Stimulated activated CD4-positive, alpha-beta T cell treated with anti-CD3 and anti-CD28 coated beads, Interleukin-4, amount 100 ng/mL, for 4 hours (primary cell): ENCODE measurements at regions not wholly inside any gene's neighbourhood (a gene's known extent, or its start where the extent isn't known, plus 50 kb on each side); places are given as distances from the start of the nearest gene placed in this dataset.
"Not testable (repeated sequence)": the region's sequence is repeated elsewhere in the genome, so short reads cannot be mapped to it uniquely, and the experiment has no call there.

Experiments used
- DNase-seq, 2 experiments: peaks; one replicate each; pipeline ENCODE4 v3.0.0-alpha.2; 2020

GRCh38 chr5:8491254-8491653 is 622.3 kb downstream of the MTRR start:
- DNase-seq, result no peak

DNA sequence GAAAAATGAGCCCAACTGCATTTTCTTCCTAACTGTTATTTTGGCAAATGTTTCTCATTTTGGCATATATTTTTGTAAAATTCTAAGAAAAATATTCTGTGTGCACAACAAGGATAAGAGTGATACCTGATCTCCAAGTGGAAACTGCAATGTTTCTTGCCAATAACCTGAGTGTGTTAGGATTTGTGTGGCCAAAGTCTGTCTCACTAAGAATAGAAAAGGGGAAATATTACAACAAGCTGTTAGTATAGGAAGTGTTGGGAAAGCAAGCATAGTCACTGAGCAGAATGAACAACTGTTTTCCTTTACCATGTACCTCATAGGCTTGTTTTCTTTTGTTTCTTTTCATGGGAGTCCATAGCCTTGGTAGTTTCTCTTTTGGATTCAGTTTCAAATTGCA is 624.2 kb downstream of the MTRR start:
- no peak for DNase-seq

GRCh38 chr5:8500426-8500825 is 631.5 kb downstream of the MTRR start:
- DNase-seq, result no peak

DNA sequence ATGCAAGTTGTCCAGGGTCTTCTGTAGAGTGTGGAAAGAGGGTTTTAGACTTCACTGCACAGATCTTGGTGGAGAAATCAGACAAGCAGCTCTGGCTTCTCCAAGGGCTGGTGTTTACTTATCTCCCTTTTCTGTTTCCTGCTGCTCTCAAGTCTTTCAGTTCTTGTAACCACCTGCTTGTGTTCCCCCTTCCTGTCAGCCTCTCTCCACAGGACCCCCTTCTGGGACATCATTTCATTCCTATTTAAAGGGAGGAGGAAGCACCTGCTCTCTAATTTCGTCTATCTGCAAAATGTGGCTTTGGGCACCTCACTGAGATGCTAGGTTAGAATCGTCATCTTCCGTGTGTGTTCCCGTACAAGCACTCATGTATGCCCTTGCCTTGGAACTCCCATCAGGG is 636.2 kb downstream of the MTRR start:
- DNase-seq, result no peak

DNA sequence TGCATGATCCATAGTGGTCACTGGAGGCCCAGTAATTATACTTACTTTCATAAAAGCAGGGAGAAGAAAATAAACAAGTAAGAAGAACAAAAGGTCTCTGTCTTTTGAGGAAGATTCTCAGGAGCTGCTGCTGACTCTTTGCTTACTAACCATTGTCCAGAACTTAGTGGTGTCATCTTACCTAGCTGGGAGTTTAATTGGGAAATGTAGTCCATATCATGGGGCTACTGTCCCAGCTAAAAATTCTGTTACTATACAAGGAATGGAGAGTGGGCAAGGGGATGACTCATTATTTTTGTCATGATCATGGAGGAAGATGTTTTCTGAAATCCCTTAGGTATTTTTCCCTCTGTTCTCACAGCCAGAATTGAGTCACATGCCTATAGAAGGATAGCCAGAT is 639.3 kb downstream of the MTRR start:
- DNase-seq, result no peak

DNA sequence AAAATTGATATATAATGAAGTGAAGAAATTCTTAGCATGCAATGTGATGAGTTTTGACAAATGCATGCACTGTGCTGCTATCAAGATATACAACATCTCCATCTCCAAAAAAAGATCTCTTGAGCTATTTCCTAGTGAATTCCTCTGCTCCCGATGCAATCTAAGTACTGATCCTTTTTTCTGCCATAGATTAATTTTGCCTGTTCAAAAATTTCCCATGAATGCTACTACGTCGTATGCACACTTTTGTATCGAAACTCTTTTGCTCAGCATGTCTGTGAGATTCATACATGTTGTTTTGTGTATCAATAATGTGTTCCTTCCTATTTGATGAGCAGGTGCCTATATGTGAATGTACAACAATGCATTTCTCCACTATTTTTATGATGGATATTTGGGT is 647.4 kb downstream of the MTRR start:
- no peak for DNase-seq

DNA sequence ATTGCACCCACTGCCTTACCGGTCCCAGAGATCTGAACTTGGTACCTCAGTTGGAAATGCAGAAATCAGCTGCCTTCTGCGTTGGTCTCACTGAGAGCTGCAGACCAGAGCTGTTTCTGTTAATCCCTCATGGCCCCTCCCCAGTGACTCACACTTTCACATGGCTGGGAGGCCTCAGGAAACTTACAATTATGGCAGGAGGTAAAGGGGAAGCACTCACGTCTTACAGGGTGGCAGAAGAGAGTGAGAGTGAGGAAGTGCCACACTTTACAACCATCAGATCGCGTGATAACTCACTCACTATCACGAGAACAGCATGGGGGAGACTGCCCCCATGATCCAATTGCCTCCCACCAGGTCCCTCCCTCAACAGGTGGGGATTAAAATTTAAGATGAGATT is 648.5 kb downstream of the MTRR start:
- DNase-seq, result no peak

GRCh38 chr5:8520917-8521316 is 652.0 kb downstream of the MTRR start:
- DNase-seq, result no peak

GRCh38 chr5:8521991-8522390 is 653.0 kb downstream of the MTRR start:
- no peak for DNase-seq

DNA sequence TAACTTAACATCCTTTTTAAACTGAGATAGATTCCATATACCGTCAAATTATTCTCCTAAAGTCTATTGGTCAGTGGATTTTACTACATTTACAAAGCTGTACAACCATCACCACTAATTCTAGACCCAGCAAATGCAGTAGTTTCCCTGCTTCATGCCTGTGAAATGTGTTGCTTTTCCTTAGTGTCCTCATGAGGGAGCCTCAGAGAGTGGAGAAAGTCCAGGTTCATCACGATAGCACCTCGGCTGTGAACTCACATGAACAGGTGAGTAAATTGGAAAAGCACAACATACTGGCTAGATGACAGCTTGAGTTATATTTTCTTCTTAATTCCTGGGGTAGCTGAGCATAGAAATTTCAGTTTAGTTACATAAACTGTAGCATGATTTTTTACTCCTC is 653.7 kb downstream of the MTRR start:
- no peak for DNase-seq

- DNase-seq, result no peak
Measured at GRCh38 chr5:8523501-8523900, 654.6 kb downstream of the MTRR start.

DNA sequence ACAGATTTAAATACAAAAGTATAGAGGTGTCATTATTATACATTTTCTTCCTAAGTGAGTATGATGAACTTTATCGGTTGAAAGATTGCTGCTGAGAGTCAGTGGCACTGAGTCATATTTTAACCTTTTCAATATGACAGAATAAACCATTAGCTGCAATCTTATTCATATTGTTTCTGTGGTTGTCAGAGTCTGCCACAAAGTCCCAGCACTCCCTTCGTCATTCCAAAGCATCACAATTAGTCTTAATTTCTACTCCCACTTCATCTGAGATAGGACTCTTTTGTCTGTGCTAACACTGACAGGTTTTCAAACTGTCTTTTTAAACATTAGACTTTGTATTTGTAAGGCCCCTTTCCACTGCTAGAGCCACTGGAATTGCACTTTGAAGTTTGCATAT is 656.9 kb downstream of the MTRR start:
- no peak for DNase-seq

- no peak for DNase-seq
Measured at GRCh38 chr5:8528106-8528505, 659.2 kb downstream of the MTRR start.

GRCh38 chr5:8538821-8539220 is 669.9 kb downstream of the MTRR start:
- no peak for DNase-seq

GRCh38 chr5:8540317-8540716 is 671.4 kb downstream of the MTRR start:
- no peak for DNase-seq

DNA sequence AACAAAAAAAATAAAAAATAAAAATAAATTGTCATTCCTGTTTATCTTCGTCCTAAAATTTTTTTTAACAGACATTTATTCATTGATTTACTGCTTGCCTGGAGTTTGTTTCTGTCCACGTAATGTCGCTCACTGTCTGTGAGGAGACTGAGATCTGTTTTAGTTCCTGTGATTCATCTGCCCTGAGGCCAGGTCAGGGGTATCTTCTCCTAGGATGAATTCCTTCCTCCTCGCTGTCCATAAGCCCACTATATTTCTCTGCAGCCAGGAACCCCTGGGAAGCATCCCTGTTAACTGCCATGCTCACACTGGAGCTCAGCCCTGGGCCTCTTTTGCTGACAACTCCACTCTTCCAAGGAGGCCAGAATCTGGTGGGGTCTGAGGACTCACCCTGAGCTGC is 682.0 kb downstream of the MTRR start:
- DNase-seq, result no peak

DNA sequence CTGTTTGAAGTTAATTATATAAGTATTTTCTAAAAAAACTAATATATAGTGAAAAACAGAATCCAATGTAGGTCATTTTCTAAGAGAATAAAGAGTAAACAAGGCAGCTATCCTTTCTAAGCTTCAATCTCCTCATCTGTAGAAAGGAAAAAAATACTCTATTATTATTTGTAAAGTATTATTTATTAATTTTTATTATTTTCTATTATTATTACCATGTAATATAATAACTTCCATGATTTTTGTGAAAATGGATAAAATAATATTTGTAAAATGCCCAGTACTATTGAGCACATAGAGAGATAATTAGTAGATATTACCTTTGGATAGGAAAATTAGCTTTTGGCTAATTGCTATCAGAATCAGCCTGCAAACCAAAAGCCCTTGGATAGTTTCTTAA is 684.4 kb downstream of the MTRR start:
- DNase-seq, result no peak

DNA sequence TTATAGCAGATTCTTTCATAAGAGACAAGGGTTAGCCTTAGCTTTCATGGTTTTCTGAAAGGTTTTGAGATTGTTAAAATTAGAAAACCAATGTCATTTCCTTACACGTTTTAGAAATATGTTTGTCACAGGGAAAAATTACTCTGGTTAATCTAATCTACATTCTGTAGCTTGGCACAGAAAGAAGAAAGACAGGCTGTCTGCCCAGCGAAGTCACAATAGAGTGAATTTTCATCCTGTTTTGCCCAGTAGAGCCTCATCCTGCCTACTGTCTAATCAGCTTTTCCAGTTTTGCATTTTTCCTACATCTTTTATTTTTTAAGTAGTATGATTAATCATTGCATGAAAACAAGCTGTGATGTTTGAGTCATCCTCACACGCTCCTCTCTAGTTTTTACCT is 688.8 kb downstream of the MTRR start:
- no peak for DNase-seq

DNA sequence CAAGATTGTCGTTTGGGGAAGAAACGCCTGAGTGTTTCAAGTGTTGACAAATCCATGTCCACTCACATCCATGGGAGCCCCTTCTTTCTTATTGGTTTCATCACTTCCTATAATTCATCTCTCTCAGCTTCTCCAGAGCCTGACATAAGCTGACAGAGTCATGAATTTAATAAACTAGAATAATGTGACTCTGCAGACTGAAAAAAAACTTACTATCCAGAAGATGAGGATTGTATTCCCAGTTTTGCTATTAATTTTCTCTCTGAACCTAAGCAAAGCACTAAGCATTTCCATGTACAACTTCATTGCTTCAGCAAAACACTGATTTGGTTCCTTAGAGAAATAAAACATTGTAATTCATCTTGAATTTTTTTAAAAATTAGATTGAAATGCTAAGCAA is 691.8 kb downstream of the MTRR start:
- no peak for DNase-seq

- no peak for DNase-seq
Measured at GRCh38 chr5:8561224-8561840, 692.4 kb downstream of the MTRR start.

- no peak for DNase-seq
Measured at GRCh38 chr5:8561854-8562253, 692.9 kb downstream of the MTRR start.

GRCh38 chr5:8563540-8563939 is 694.6 kb downstream of the MTRR start:
- not testable (repeated sequence) for DNase-seq

GRCh38 chr5:8568858-8569257 is 699.9 kb downstream of the MTRR start:
- DNase-seq, result no peak

- DNase-seq, result no peak
Measured at GRCh38 chr5:8570528-8570927, 701.6 kb downstream of the MTRR start.

DNA sequence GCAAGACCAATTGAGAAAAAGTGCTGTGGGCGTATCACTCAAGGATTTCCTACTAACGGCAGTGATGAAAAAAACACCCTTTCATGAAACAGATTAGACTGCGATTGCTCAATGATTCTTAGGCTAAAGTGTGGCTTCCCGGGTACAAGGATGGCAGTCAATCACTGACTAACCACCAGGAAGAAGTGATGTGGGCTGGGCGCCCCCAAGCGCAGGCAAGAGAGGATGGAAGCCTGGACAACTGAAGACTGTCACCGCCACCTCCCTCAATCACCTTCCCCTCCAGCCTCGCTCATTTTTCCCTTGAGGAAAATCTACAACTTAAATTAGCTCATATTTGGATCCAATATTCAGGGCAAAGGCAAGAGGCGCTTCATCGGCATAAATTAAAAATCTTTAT is 707.2 kb downstream of the MTRR start:
- no peak for DNase-seq

DNA sequence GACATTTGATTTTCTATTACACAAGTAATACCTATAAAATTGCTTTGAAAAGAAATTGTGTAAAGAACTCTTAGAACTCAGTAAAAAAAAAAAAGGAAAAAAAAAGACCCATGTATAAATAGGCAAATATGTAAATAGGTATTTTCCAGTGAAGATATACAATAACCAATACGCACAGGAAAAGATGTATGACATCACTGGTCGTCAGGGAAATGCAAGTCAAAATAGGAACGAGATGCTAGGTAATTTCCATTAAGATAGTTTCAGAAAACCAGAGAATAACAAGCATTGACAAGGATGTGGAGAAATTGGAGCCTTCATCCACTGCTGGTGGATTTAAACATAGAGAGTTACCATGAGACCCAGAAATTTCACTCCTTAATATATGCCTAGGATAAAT is 708.8 kb downstream of the MTRR start:
- DNase-seq, result no peak
